HG02973 (cell line): ENCODE measurements at regions not wholly inside any gene's neighbourhood (a gene's known extent, or its start where the extent isn't known, plus 50 kb on each side); places are given as distances from the start of the nearest gene placed in this dataset.
"Not testable (repeated sequence)": the region's sequence is repeated elsewhere in the genome, so short reads cannot be mapped to it uniquely, and the experiment has no call there.

Source experiments
- ATAC-seq: cut with Tn5 transposase; IDR thresholded peaks from one replicate; pipeline ENCODE4 v1.9.1; 2021; ENCODE audit warnings: moderate library complexity; ENCODE audit not compliant: unreplicated experiment

- no peak for ATAC-seq
Measured at GRCh38 chr3:151675858-151676615, 57.7 kb upstream of the AADACL2 start.

GRCh38 chr3:151673974-151674373, 59.8 kb upstream of the AADACL2 start:
- ATAC-seq: no peak

- not testable (repeated sequence) for ATAC-seq
Measured at GRCh38 chr3:151667762-151668161, 66.0 kb upstream of the AADACL2 start.

GRCh38 chr3:151660885-151661284, 72.8 kb upstream of the AADACL2 start:
- no peak for ATAC-seq

- no peak for ATAC-seq
Measured at GRCh38 chr3:151644986-151645385, 88.7 kb upstream of the AADACL2 start.

- ATAC-seq: no peak
Measured at GRCh38 chr3:151644020-151644620, 89.6 kb upstream of the AADACL2 start.

GRCh38 chr3:151639418-151639740, 94.3 kb upstream of the AADACL2 start:
- no peak for ATAC-seq

GRCh38 chr3:151638555-151639417, 94.9 kb upstream of the AADACL2 start:
- ATAC-seq: no peak

GRCh38 chr3:151635905-151636304, 97.8 kb upstream of the AADACL2 start:
- no peak for ATAC-seq

GRCh38 chr3:151631946-151632345, 101.8 kb upstream of the AADACL2 start:
- no peak for ATAC-seq

- ATAC-seq: no peak
Measured at GRCh38 chr3:151630938-151631441, 102.7 kb upstream of the AADACL2 start.

GRCh38 chr3:151630035-151630434, 103.7 kb upstream of the AADACL2 start:
- no peak for ATAC-seq

- ATAC-seq: no peak
Measured at GRCh38 chr3:151625586-151625985, 108.1 kb upstream of the AADACL2 start.

GRCh38 chr3:151625086-151625485, 108.6 kb upstream of the AADACL2 start:
- ATAC-seq: no peak

GRCh38 chr3:151620071-151620470, 113.7 kb upstream of the AADACL2 start:
- ATAC-seq: no peak

- no peak for ATAC-seq
Measured at GRCh38 chr3:151615464-151615863, 118.3 kb upstream of the AADACL2 start.

- no peak for ATAC-seq
Measured at GRCh38 chr3:151612115-151612514, 121.6 kb upstream of the AADACL2 start.

GRCh38 chr3:151611419-151611818, 122.3 kb upstream of the AADACL2 start:
- no peak for ATAC-seq

- no peak for ATAC-seq
Measured at GRCh38 chr3:151609491-151609890, 124.2 kb upstream of the AADACL2 start.

- no peak for ATAC-seq
Measured at GRCh38 chr3:151604891-151605290, 128.8 kb upstream of the AADACL2 start.

GRCh38 chr3:151600783-151601182, 132.9 kb upstream of the AADACL2 start:
- ATAC-seq: no peak
